OCI-LY1 (cell line): ENCODE measurements at regions not wholly inside any gene's neighbourhood (a gene's known extent, or its start where the extent isn't known, plus 50 kb on each side); places are given as distances from the start of the nearest gene placed in this dataset.

Experiments
- CTCF ChIP-seq: fragments of 200-600 bp; sonication (generic), shearing (Covaris generic); IDR thresholded peaks from 2 replicates; pipeline ENCODE4 v1.5.1; 2017; ENCODE audit warnings: mild to moderate bottlenecking, antibody characterized with exemption, low read length, moderate library complexity, mixed read lengths
- EZH2 ChIP-seq: fragments of 200-600 bp; sonication (generic), shearing (Covaris generic); IDR thresholded peaks from 2 replicates; pipeline ENCODE4 v1.8.0; 2017; ENCODE audit warnings: borderline replicate concordance, mixed run types, mild to moderate bottlenecking, antibody characterized with exemption, low read length, moderate library complexity, mixed read lengths

DNA sequence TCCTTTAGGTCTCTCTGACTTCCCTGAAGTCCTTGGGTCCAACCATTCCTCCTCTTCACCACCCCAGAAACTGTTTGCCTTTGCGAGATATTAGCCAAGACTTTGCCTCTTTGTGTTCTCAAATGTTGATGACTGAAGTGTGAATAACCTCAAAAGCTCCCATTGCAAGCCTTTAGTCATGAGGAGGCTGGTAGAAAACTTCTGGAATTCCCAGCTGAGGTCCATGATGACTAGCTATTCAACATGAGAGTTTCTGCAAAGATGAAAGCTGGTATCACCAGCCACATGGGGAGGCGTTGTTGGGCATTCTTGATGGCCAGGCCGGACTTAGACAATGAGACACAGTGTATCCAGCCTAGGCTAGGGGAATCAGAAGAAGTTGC lies 111.7 kb downstream of the TBX5 start:
- TF ChIP-seq CTCF (no peak), EZH2 (no peak)
